MM.1S (cell line): ENCODE measurements at regions not wholly inside any gene's neighbourhood (a gene's known extent, or its start where the extent isn't known, plus 50 kb on each side); places are given as distances from the start of the nearest gene placed in this dataset.
"Not testable (repeated sequence)": the region's sequence is repeated elsewhere in the genome, so short reads cannot be mapped to it uniquely, and the experiment has no call there.

ENCODE experiments used
- DNase-seq: peaks from one replicate; pipeline ENCODE4 v3.0.0-alpha.2; 2015
- H2AFZ ChIP-seq: fragments of 300-600 bp; sonication (generic); 2 replicates; pipeline ENCODE4 v1.6.0; 2016; ENCODE audit warnings: antibody characterized with exemption, low read length
- H3F3A ChIP-seq: fragments of 300-600 bp; sonication (generic); 2 replicates; pipeline ENCODE4 v1.6.1; 2016; ENCODE audit warnings: mild to moderate bottlenecking, antibody characterized with exemption, low read length, moderate library complexity, mixed read lengths; ENCODE audit not compliant: insufficient read depth
- H3K27ac ChIP-seq: fragments of 300-600 bp; sonication (generic); 2 replicates; pipeline ENCODE4 v1.5.1; 2016; ENCODE audit warnings: mild to moderate bottlenecking, low read length
- H3K27me3 ChIP-seq: fragments of 300-600 bp; sonication (generic); replicated peaks from 2 replicates; pipeline ENCODE4 v1.6.0; 2016; ENCODE audit warnings: low read length; ENCODE audit not compliant: insufficient read depth
- H3K36me3 ChIP-seq: fragments of 300-600 bp; sonication (generic); replicated peaks from 2 replicates; pipeline ENCODE4 v1.6.1; 2016; ENCODE audit warnings: mild to moderate bottlenecking, low read length, mixed read lengths; ENCODE audit not compliant: insufficient read depth
- H3K4me1 ChIP-seq: fragments of 300-600 bp; sonication (generic); 2 replicates; pipeline ENCODE4 v1.6.1; 2016; ENCODE audit warnings: low read length, mixed read lengths
- H3K4me2 ChIP-seq: fragments of 300-600 bp; sonication (generic); 2 replicates; pipeline ENCODE4 v1.6.0; 2016; ENCODE audit warnings: low read depth, low read length
- H3K4me3 ChIP-seq: fragments of 300-600 bp; sonication (generic); 2 replicates; pipeline ENCODE4 v1.5.1; 2016; ENCODE audit warnings: low read length, mixed read lengths
- H3K79me2 ChIP-seq: fragments of 300-600 bp; sonication (generic); 2 replicates; pipeline ENCODE4 v1.6.1; 2016; ENCODE audit warnings: mixed run types, low read length, mixed read lengths
- H3K9ac ChIP-seq: fragments of 300-600 bp; sonication (generic); 2 replicates; pipeline ENCODE4 v1.6.1; 2016; ENCODE audit warnings: low read length, mixed read lengths
- H3K9me2 ChIP-seq: fragments of 300-600 bp; sonication (generic); replicated peaks from 2 replicates; pipeline ENCODE4 v1.6.1; 2016; ENCODE audit warnings: mild to moderate bottlenecking, low read length, mixed read lengths; ENCODE audit not compliant: insufficient read depth
- H3K9me3 ChIP-seq: fragments of 300-600 bp; sonication (generic); replicated peaks from 2 replicates; pipeline ENCODE4 v1.6.1; 2016; ENCODE audit warnings: mild to moderate bottlenecking, low read length, mixed read lengths; ENCODE audit not compliant: insufficient read depth
- H4K20me1 ChIP-seq: fragments of 300-600 bp; sonication (generic); 2 replicates; pipeline ENCODE4 v1.6.1; 2016; ENCODE audit warnings: mild to moderate bottlenecking, low read length, moderate library complexity, mixed read lengths; ENCODE audit not compliant: insufficient read depth
- EZH2 ChIP-seq: fragments of 300-600 bp; sonication (generic); optimal IDR thresholded peaks from 2 replicates; pipeline ENCODE3; 2017; ENCODE audit warnings: low read depth, mild to moderate bottlenecking, antibody characterized with exemption, low read length, mixed read lengths
- EZH2phosphoT487 ChIP-seq: fragments of 300-600 bp; sonication (generic); IDR thresholded peaks from 2 replicates; pipeline ENCODE4 v1.6.1; 2018; ENCODE audit warnings: antibody characterized with exemption, low read length
- TF ChIP-seq, protein P1 (sequence below): fragments of 300-600 bp; sonication (generic); IDR thresholded peaks from 2 replicates; pipeline ENCODE4 v1.5.1; 2016; ENCODE audit warnings: antibody characterized with exemption, low read length, mixed read lengths

DNA sequence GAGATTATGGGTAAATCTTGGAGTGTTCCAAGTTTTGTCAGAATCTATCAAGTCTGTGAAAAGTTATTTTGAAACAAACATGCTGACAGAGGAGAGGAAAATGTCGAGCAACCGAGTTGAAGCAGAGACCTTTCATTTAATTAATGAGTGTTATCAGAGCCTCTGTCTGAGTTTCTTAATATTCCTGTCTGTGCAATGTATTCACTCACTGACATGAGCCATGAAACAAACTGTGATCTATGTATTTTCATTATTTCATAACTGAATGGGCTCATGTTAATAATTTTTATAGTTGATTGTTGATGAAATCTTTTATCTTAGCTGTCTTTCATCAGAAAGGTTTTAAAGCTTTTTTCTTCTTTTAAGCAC, 144.2 kb upstream of the FAR2 start:
- no peaks in the 10 kb centered on the region for H3K9me2 ChIP-seq
- no peak overlapping the region for H3K27ac ChIP-seq
- no peak overlapping the region for H3K4me3 ChIP-seq
- no peak overlapping the region for H2AFZ ChIP-seq
- H3K27me3 ChIP-seq = no peaks in the 10 kb centered on the region
- DNase-seq = no peak
- H3F3A ChIP-seq = no peaks in the 10 kb centered on the region
- no peaks in the 10 kb centered on the region for H4K20me1 ChIP-seq
- H3K4me1 ChIP-seq = no peaks in the 10 kb centered on the region
- H3K79me2 ChIP-seq = no peaks in the 10 kb centered on the region
- H3K9ac ChIP-seq = no peak overlapping the region
- H3K36me3 ChIP-seq = no peaks in the 10 kb centered on the region
- H3K9me3 ChIP-seq = no peaks in the 10 kb centered on the region
- no peak for TF ChIP-seq EZH2
- TF ChIP-seq, protein P1, sequence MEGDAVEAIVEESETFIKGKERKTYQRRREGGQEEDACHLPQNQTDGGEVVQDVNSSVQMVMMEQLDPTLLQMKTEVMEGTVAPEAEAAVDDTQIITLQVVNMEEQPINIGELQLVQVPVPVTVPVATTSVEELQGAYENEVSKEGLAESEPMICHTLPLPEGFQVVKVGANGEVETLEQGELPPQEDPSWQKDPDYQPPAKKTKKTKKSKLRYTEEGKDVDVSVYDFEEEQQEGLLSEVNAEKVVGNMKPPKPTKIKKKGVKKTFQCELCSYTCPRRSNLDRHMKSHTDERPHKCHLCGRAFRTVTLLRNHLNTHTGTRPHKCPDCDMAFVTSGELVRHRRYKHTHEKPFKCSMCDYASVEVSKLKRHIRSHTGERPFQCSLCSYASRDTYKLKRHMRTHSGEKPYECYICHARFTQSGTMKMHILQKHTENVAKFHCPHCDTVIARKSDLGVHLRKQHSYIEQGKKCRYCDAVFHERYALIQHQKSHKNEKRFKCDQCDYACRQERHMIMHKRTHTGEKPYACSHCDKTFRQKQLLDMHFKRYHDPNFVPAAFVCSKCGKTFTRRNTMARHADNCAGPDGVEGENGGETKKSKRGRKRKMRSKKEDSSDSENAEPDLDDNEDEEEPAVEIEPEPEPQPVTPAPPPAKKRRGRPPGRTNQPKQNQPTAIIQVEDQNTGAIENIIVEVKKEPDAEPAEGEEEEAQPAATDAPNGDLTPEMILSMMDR = no peak
- no peak for TF ChIP-seq EZH2phosphoT487
- H3K4me2 ChIP-seq = no peak overlapping the region

DNA sequence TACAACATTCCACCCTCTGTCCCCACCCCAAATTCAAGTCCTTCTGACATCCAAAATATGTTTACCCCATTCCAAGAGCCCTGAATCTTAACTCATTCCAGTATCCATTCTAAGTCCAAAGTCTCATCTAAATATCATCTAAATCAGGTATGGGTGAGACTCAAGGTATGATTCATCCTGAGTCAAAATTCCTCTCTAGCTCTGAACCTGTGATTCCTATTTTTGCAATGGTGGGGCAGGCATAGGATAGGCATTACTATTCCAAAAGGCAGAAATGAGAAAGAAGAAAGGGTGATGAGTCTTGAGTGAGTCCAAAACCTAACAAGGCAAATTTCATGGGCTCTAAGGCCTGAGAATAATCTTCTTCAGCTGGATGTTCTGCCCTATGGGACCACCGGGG, 140.3 kb upstream of the FAR2 start:
- no peak overlapping the region for H3K4me2 ChIP-seq

DNA sequence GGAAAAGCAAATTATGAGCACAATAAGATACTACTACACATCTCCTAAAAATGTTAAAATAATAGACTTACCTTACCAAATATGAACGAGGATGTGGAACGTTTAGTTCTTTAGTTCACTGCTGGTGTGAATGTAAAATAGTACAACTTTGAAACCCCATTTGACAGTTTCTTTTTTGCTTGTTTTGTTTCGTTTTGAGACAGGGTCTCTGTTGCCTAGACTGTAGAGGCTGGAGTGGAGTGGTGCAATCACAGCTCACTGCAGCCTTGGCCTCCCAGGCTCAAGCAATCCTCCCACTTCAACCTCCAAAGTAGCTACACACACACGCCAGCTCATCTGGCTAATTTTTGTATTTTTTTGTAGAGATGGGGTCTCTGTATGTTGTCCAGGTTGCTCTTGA, 136.4 kb upstream of the FAR2 start:
- no peaks in the 10 kb centered on the region for H3K36me3 ChIP-seq
- H4K20me1 ChIP-seq = no peaks in the 10 kb centered on the region
- no peak overlapping the region for H3K4me2 ChIP-seq
- no peak overlapping the region for H3K27ac ChIP-seq
- no peaks in the 10 kb centered on the region for H3K9me2 ChIP-seq
- H3K27me3 ChIP-seq = no peaks in the 10 kb centered on the region
- H3K4me1 ChIP-seq = no peaks in the 10 kb centered on the region
- H3K9ac ChIP-seq = no peak overlapping the region
- DNase-seq = no peak
- no peak overlapping the region for H3K4me3 ChIP-seq
- H3K9me3 ChIP-seq = no peaks in the 10 kb centered on the region
- TF ChIP-seq EZH2 = no peak
- TF ChIP-seq, protein P1 = no peak
- TF ChIP-seq EZH2phosphoT487 = no peak
- no peak overlapping the region for H2AFZ ChIP-seq
- no peaks in the 10 kb centered on the region for H3F3A ChIP-seq
- H3K79me2 ChIP-seq = no peaks in the 10 kb centered on the region

More for the DNA sequence above, 140.3 kb upstream of the FAR2 start:
- Histone ChIP-seq H3K79me2 (no peaks in the 10 kb centered on the region), H3K4me1 (no peaks in the 10 kb centered on the region), H4K20me1 (no peaks in the 10 kb centered on the region), H2AFZ (no peak overlapping the region), H3K27ac (no peak overlapping the region), H3K36me3 (no peaks in the 10 kb centered on the region), H3K27me3 (no peaks in the 10 kb centered on the region), H3F3A (no peaks in the 10 kb centered on the region), H3K9ac (no peak overlapping the region), H3K9me3 (no peaks in the 10 kb centered on the region), H3K9me2 (no peaks in the 10 kb centered on the region), H3K4me3 (no peak overlapping the region)
- no peak for DNase-seq
- TF ChIP-seq, protein P1 = no peak
- TF ChIP-seq EZH2phosphoT487 (no peak), EZH2 (no peak)

DNA sequence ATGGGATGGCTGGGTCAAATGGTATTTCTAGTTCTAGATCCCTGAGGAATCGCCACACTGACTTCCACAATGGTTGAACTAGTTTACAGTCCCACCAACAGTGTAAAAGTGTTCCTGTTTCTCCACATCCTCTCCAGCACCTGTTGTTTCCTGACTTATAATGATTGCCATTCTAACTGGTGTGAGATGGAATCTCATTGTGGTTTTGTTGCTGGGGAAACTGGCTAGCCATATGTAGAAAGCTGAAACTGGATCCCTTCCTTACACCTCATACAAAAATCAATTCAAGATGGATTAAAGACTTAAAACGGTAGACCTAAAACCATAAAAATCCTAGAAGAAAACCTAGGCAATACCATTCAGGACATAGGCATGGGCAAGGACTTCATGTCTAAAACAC, 131.5 kb upstream of the FAR2 start:
- DNase-seq, H3K9me3 ChIP-seq, H3K36me3 ChIP-seq, H3K27me3 ChIP-seq, H3K4me1 ChIP-seq, H4K20me1 ChIP-seq, H2AFZ ChIP-seq, H3K9ac ChIP-seq, H3K4me3 ChIP-seq, H3K27ac ChIP-seq, H3K9me2 ChIP-seq, H3K79me2 ChIP-seq, H3K4me2 ChIP-seq, H3F3A ChIP-seq: not testable (repeated sequence)
